ENCODE measurements at regions not wholly inside any gene's neighbourhood (a gene's known extent, or its start where the extent isn't known, plus 50 kb on each side); places are given as distances from the start of the nearest gene placed in this dataset.

GRCh38 chr1:39116860-39117728 is 87.4 kb upstream of the MACF1 start (continued):
- TF ChIP-seq POLR3G (IDR thresholded peaks at IDR 0.05; ENCODE audit: extremely low read depth, insufficient read length, insufficient replicate concordance) (no peak), TOE1 (IDR thresholded peaks at IDR 0.05; ENCODE audit: borderline replicate concordance) (no peak), TOE1 (CRISPR knock-in tag; IDR thresholded peaks at IDR 0.05; ENCODE audit: borderline replicate concordance, low read depth) (no peak), CC2D1A (IDR thresholded peaks at IDR 0.05) (no peak), CAMTA2 (CRISPR knock-in tag; conservative IDR thresholded peaks at IDR 0.05) (no peak), ARID1B (IDR thresholded peaks at IDR 0.05) (peak; percentile 94), XRCC5 (IDR thresholded peaks at IDR 0.05; ENCODE audit: low read depth, low read length) (no peak), NFATC3 (IDR thresholded peaks at IDR 0.05) (no peak), RCOR1 (IDR thresholded peaks at IDR 0.05; ENCODE audit: borderline replicate concordance in 1 of 2, low read depth in 2 of 2, low read length in 2 of 2) (peak in 1 of 2 experiments; percentile 59; a peak in 1 of 4 replicates), CUX1 (CRISPR knock-in tag; IDR thresholded peaks at IDR 0.05) (no peak), CBX8 (IDR thresholded peaks at IDR 0.05; ENCODE audit: borderline replicate concordance, extremely low read depth, low read depth, low read length, poor library complexity, severe bottlenecking) (no peak), PRPF4 (IDR thresholded peaks at IDR 0.05; ENCODE audit: insufficient read depth, low read depth, low read length, poor library complexity, severe bottlenecking) (no peak), HDAC3 (IDR thresholded peaks at IDR 0.05; ENCODE audit: borderline replicate concordance, partially characterized antibody) (no peak), NCOA2 (IDR thresholded peaks at IDR 0.05; ENCODE audit: partially characterized antibody in 2 of 2) (no peak), HDAC6 (IDR thresholded peaks at IDR 0.05; ENCODE audit: low read depth, low read length) (no peak), RBM22 (IDR thresholded peaks at IDR 0.05; ENCODE audit: low read depth, low read length, poor library complexity, severe bottlenecking) (no peak)
